ENCODE measurements at regions not wholly inside any gene's neighbourhood (a gene's known extent, or its start where the extent isn't known, plus 50 kb on each side); places are given as distances from the start of the nearest gene placed in this dataset.

GRCh38 chr20:19820555-19821211 is 62.6 kb downstream of the RIN2 start:
- no TSS peak for BruUV-seq (replicated peaks)

DNA sequence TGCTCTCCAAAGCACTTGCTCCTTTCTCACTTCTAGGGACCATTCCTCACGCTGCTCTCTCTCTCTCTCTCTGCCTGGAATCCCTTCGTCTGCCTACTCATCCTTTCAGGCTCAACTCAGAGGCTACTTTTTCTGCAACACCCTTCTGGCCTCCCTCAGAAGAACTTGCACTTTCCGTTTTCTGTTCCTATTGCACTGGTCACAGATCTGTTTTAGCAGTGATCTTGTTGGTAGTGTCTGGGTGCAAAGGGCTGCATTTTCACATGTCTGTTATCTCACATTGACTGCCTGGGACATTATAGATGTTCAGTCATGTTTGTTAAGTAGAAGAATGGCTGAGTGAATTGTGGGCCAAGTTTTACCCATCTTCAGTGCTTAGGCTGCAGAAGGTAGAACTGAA is 63.5 kb downstream of the RIN2 start:
- Histone ChIP-seq H4K20me1 (ENCODE audit: insufficient read depth, low read length) (no peaks in the 10 kb centered on the region), H3K4me3 (ENCODE audit: low read depth, low read length, poor library complexity, severe bottlenecking) (no peak overlapping the region), H3K9me2 (ENCODE audit: insufficient read depth, low read length) (no peaks in the 10 kb centered on the region), H3K9me3 (ENCODE audit: low read length) (no peaks in the 10 kb centered on the region), H3K4me2 (ENCODE audit: low read length) (no peak overlapping the region), H2AFZ (ENCODE audit: low read length) (no peak overlapping the region), H3K4me1 (ENCODE audit: insufficient read depth, low read length, poor library complexity, severe bottlenecking) (no peaks in the 10 kb centered on the region), H3K79me2 (ENCODE audit: insufficient read depth, low read depth, low read length) (no peaks in the 10 kb centered on the region), H3K27ac (ENCODE audit: low read depth, low read length, poor library complexity, severe bottlenecking) (no peak overlapping the region), H3K36me3 (ENCODE audit: insufficient read depth, low read length) (no peaks in the 10 kb centered on the region)
- ChIA-PET POLR2A (interaction anchor here (0.6 kb wide), 1 partner anchor 703 kb away, joined by 3 read pairs; no protein-coding TSS in a partner anchor), CTCF (ENCODE audit: unreplicated experiment) (no interaction called here)
- BruUV-seq (replicated peaks) = no TSS peak
- TF ChIP-seq CTCF (conservative IDR thresholded peaks at IDR 0.05; ENCODE audit: low read length) = no peak
- no peak for TF ChIP-seq EZH2phosphoT487 (IDR thresholded peaks at IDR 0.05; ENCODE audit: borderline replicate concordance, low read depth, low read length)
- intact Hi-C loops (cut with micrococcal nuclease; ENCODE audit: unreplicated experiment) = loop anchor here (10.0 kb wide), 1 partner anchor 747 kb away; no protein-coding TSS in a partner anchor
- DNase-seq (ENCODE audit: low spot score) = no peak

More at GRCh38 chr20:19820555-19821211, 62.6 kb downstream of the RIN2 start:
- intact Hi-C loops (cut with micrococcal nuclease; ENCODE audit: unreplicated experiment) = loop anchor here (10.0 kb wide), 1 partner anchor 746 kb away; no protein-coding TSS in a partner anchor
- H3K27ac ChIP-seq (ENCODE audit: low read depth, low read length, poor library complexity, severe bottlenecking) = no peak overlapping the region
- H2AFZ ChIP-seq (ENCODE audit: low read length) = no peak overlapping the region
- no peaks in the 10 kb centered on the region for H3K9me3 ChIP-seq (ENCODE audit: low read length)
- no peaks in the 10 kb centered on the region for H3K9me2 ChIP-seq (ENCODE audit: insufficient read depth, low read length)
- H3K4me2 ChIP-seq (ENCODE audit: low read length) = no peak overlapping the region
- H3K79me2 ChIP-seq (ENCODE audit: insufficient read depth, low read depth, low read length) = no peaks in the 10 kb centered on the region
- no peaks in the 10 kb centered on the region for H4K20me1 ChIP-seq (ENCODE audit: insufficient read depth, low read length)
- CTCF ChIA-PET (ENCODE audit: unreplicated experiment) = no interaction called here
- H3K36me3 ChIP-seq (ENCODE audit: insufficient read depth, low read length) = no peaks in the 10 kb centered on the region
- POLR2A ChIA-PET = interaction anchor here (0.5 to 0.6 kb wide), 2 partner anchors 80 to 702 kb away, joined by 3 to 4 read pairs; no protein-coding TSS in a partner anchor
- no peak for DNase-seq (ENCODE audit: low spot score)
- H3K4me1 ChIP-seq (ENCODE audit: insufficient read depth, low read length, poor library complexity, severe bottlenecking) = peaks cover 3% of the 10 kb centered on the region
- no peak overlapping the region for H3K4me3 ChIP-seq (ENCODE audit: low read depth, low read length, poor library complexity, severe bottlenecking)
- TF ChIP-seq CTCF (conservative IDR thresholded peaks at IDR 0.05; ENCODE audit: low read length) (no peak), EZH2phosphoT487 (IDR thresholded peaks at IDR 0.05; ENCODE audit: borderline replicate concordance, low read depth, low read length) (no peak)

DNA sequence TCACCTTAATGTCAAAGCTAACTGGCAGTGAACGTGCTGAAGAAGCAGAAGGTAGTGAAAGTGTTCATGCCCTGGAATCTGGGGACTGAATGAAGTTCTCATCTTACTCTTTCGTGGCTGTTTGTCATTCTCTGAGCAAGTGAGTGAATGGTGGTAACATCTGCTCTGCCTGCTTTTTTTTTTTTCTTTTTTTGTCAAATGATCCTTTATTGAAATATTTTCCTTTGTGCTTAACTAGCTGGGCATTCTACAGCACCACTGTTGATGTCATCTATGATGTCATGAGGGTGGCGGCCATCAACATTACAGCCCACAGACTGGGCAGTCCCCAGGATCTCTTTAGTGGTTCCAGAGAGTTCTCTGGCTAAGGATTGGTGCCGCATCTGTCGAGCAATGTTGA is 65.2 kb downstream of the RIN2 start:
- no peaks in the 10 kb centered on the region for H3K36me3 ChIP-seq (ENCODE audit: insufficient read depth, low read length)
- no peak overlapping the region for H3K27ac ChIP-seq (ENCODE audit: low read depth, low read length, poor library complexity, severe bottlenecking)
- no peak overlapping the region for H2AFZ ChIP-seq (ENCODE audit: low read length)
- peaks cover 6% of the 10 kb centered on the region for H3K4me1 ChIP-seq (ENCODE audit: insufficient read depth, low read length, poor library complexity, severe bottlenecking)
- no peaks in the 10 kb centered on the region for H3K9me2 ChIP-seq (ENCODE audit: insufficient read depth, low read length)
- no peaks in the 10 kb centered on the region for H3K79me2 ChIP-seq (ENCODE audit: insufficient read depth, low read depth, low read length)
- no peak overlapping the region for H3K4me2 ChIP-seq (ENCODE audit: low read length)
- POLR2A ChIA-PET = interaction anchor here (0.6 to 0.7 kb wide), 2 partner anchors 1073 to 1473 kb away, joined by 3 read pairs; no protein-coding TSS in a partner anchor
- BruUV-seq (replicated peaks) = no TSS peak
- no peak for DNase-seq (ENCODE audit: low spot score)
- no peaks in the 10 kb centered on the region for H3K9me3 ChIP-seq (ENCODE audit: low read length)
- no peak for TF ChIP-seq EZH2phosphoT487 (IDR thresholded peaks at IDR 0.05; ENCODE audit: borderline replicate concordance, low read depth, low read length)
- no peak for TF ChIP-seq CTCF (conservative IDR thresholded peaks at IDR 0.05; ENCODE audit: low read length)
- CTCF ChIA-PET (ENCODE audit: unreplicated experiment) = no interaction called here
- no peaks in the 10 kb centered on the region for H4K20me1 ChIP-seq (ENCODE audit: insufficient read depth, low read length)
- no peak overlapping the region for H3K4me3 ChIP-seq (ENCODE audit: low read depth, low read length, poor library complexity, severe bottlenecking)
- intact Hi-C loops (cut with micrococcal nuclease; ENCODE audit: unreplicated experiment) = loop anchor here (10.0 kb wide), 1 partner anchor 748 kb away; no protein-coding TSS in a partner anchor
